HEK293 (cell line): ENCODE measurements at regions not wholly inside any gene's neighbourhood (a gene's known extent, or its start where the extent isn't known, plus 50 kb on each side); places are given as distances from the start of the nearest gene placed in this dataset.
"Not testable (repeated sequence)": the region's sequence is repeated elsewhere in the genome, so short reads cannot be mapped to it uniquely, and the experiment has no call there.

Experiments
- CTCF ChIA-PET: fragments of 350-600 bp; formaldehyde crosslinking; extraction: SDS; loops from one replicate; lab custom pipeline; 2021; ENCODE audit warnings: antibody characterized with exemption; lab: Yijun Ruan, JAX
- POLR2A ChIA-PET: fragments of 300-600 bp; formaldehyde crosslinking; extraction: SDS; loops from one replicate; lab custom pipeline; 2020; ENCODE audit warnings: antibody characterized with exemption, inconsistent platforms; lab: Yijun Ruan, JAX
- H3K27ac ChIP-seq: fragments of 200-500 bp; sonication (Bioruptor generic); 2 replicates; pipeline ENCODE4 v1.5.1; 2014; ENCODE audit warnings: low read depth, low read length, control low read depth, inconsistent platforms; ENCODE audit errors: extremely low read depth
- H3K36me3 ChIP-seq, 2 experiments: fragments of 200-500 bp in 1 of 2; sonication (Bioruptor generic) in 1 of 2; 1 replicate in 1 of 2; 2 replicates in 1 of 2; pipeline ENCODE4 v1.5.1; 2014 to 2017; ENCODE audit warnings: inconsistent platforms in 2 of 2, low read length in 2 of 2; ENCODE audit not compliant: control insufficient read depth in 2 of 2, insufficient read depth in 1 of 2
- H3K4me1 ChIP-seq: fragments of 200-500 bp; sonication (Bioruptor generic); 2 replicates; pipeline ENCODE4 v1.5.1; 2014; ENCODE audit warnings: mild to moderate bottlenecking, low read length, inconsistent platforms; ENCODE audit not compliant: control insufficient read depth, insufficient read depth
- H3K4me3 ChIP-seq: 2 replicates; pipeline ENCODE4 v1.5.1; 2011; ENCODE audit warnings: low read depth, mild to moderate bottlenecking, control low read depth, low read length, moderate library complexity
- H3K9me3 ChIP-seq: fragments of 200-500 bp; sonication (Bioruptor generic); 2 replicates; pipeline ENCODE4 v1.5.1; 2014; ENCODE audit warnings: low read depth, low read length, inconsistent platforms; ENCODE audit not compliant: control insufficient read depth, insufficient read depth
- GLIS1 ChIP-seq: fragments of 450-650 bp; formaldehyde crosslinking; IDR thresholded peaks from 2 replicates; pipeline ENCODE4 v1.5.1; 2016; ENCODE audit warnings: missing biosample characterization, missing genetic modification characterization
- KLF1 ChIP-seq: fragments of 450-650 bp; formaldehyde crosslinking; IDR thresholded peaks from 2 replicates; pipeline ENCODE4 v1.5.1; 2016; ENCODE audit warnings: missing biosample characterization, missing genetic modification characterization
- KLF16 ChIP-seq: fragments of 450-650 bp; formaldehyde crosslinking; IDR thresholded peaks from 2 replicates; pipeline ENCODE4 v1.5.1; 2017; ENCODE audit warnings: missing biosample characterization, missing genetic modification characterization
- REPIN1 ChIP-seq: fragments of 450-650 bp; formaldehyde crosslinking; IDR thresholded peaks from 2 replicates; pipeline ENCODE4 v1.5.1; 2017; ENCODE audit warnings: missing biosample characterization, missing genetic modification characterization, low read depth
- TRIM28 ChIP-seq: IDR thresholded peaks from 2 replicates; pipeline ENCODE4 v1.6.1; 2011; ENCODE audit warnings: low read length, control low read depth, borderline replicate concordance
- WT1 ChIP-seq: fragments of 450-650 bp; formaldehyde crosslinking; IDR thresholded peaks from 2 replicates; pipeline ENCODE4 v1.5.1; 2016; ENCODE audit warnings: missing biosample characterization, missing genetic modification characterization
- ZBTB17 ChIP-seq: fragments of 450-650 bp; formaldehyde crosslinking; IDR thresholded peaks from 2 replicates; pipeline ENCODE4 v1.5.1; 2016; ENCODE audit warnings: missing biosample characterization, missing genetic modification characterization
- ZBTB21 ChIP-seq: fragments of 450-650 bp; formaldehyde crosslinking; IDR thresholded peaks from 2 replicates; pipeline ENCODE4 v1.5.1; 2017; ENCODE audit warnings: missing biosample characterization, missing genetic modification characterization
- ZFHX2 ChIP-seq: fragments of 450-650 bp; formaldehyde crosslinking; conservative IDR thresholded peaks from 2 replicates; pipeline ENCODE4 v1.5.1; 2016; ENCODE audit warnings: missing biosample characterization, missing genetic modification characterization
- ZFP69B ChIP-seq: fragments of 450-650 bp; formaldehyde crosslinking; IDR thresholded peaks from 2 replicates; pipeline ENCODE4 v1.5.1; 2016; ENCODE audit warnings: missing biosample characterization, missing genetic modification characterization
- ZIC2 ChIP-seq: fragments of 450-650 bp; formaldehyde crosslinking; IDR thresholded peaks from 2 replicates; pipeline ENCODE4 v1.5.1; 2016; ENCODE audit warnings: missing biosample characterization, missing genetic modification characterization
- ZNF140 ChIP-seq: fragments of 450-650 bp; formaldehyde crosslinking; IDR thresholded peaks from 2 replicates; pipeline ENCODE4 v1.5.1; 2016; ENCODE audit warnings: missing biosample characterization, missing genetic modification characterization
- ZNF155 ChIP-seq: fragments of 450-650 bp; formaldehyde crosslinking; IDR thresholded peaks from 2 replicates; pipeline ENCODE4 v1.5.1; 2016; ENCODE audit warnings: missing biosample characterization, missing genetic modification characterization
- ZNF2 ChIP-seq: fragments of 450-650 bp; formaldehyde crosslinking; IDR thresholded peaks from 2 replicates; pipeline ENCODE4 v1.5.1; 2016; ENCODE audit warnings: missing biosample characterization, missing genetic modification characterization
- ZNF202 ChIP-seq: fragments of 450-650 bp; formaldehyde crosslinking; IDR thresholded peaks from 2 replicates; pipeline ENCODE4 v1.5.1; 2016; ENCODE audit warnings: missing biosample characterization, missing genetic modification characterization, borderline replicate concordance
- ZNF239 ChIP-seq: fragments of 450-650 bp; formaldehyde crosslinking; IDR thresholded peaks from 2 replicates; pipeline ENCODE4 v1.5.1; 2016; ENCODE audit warnings: missing biosample characterization, missing genetic modification characterization
- ZNF394 ChIP-seq: fragments of 450-650 bp; formaldehyde crosslinking; IDR thresholded peaks from 2 replicates; pipeline ENCODE4 v1.5.1; 2016; ENCODE audit warnings: missing biosample characterization, missing genetic modification characterization, mild to moderate bottlenecking, moderate library complexity, borderline replicate concordance
- ZNF416 ChIP-seq: fragments of 450-650 bp; formaldehyde crosslinking; IDR thresholded peaks from 2 replicates; pipeline ENCODE4 v1.5.1; 2016; ENCODE audit warnings: missing biosample characterization, missing genetic modification characterization
- ZNF433 ChIP-seq: fragments of 450-650 bp; formaldehyde crosslinking; IDR thresholded peaks from 2 replicates; pipeline ENCODE4 v1.5.1; 2016; ENCODE audit warnings: missing biosample characterization, missing genetic modification characterization, low read depth
- ZNF585B ChIP-seq: fragments of 450-650 bp; formaldehyde crosslinking; IDR thresholded peaks from 2 replicates; pipeline ENCODE4 v1.5.1; 2016; ENCODE audit warnings: missing biosample characterization, missing genetic modification characterization
- ZNF654 ChIP-seq: fragments of 450-650 bp; formaldehyde crosslinking; IDR thresholded peaks from 2 replicates; pipeline ENCODE4 v1.5.1; 2016; ENCODE audit warnings: low read depth, missing biosample characterization, missing genetic modification characterization
- ZNF660 ChIP-seq: fragments of 450-650 bp; IDR thresholded peaks from 2 replicates; pipeline ENCODE4 v1.5.1; 2018; ENCODE audit warnings: missing biosample characterization, mild to moderate bottlenecking, missing genetic modification characterization
- ZNF768 ChIP-seq: fragments of 450-650 bp; formaldehyde crosslinking; IDR thresholded peaks from 2 replicates; pipeline ENCODE4 v1.5.1; 2018; ENCODE audit warnings: missing biosample characterization, mild to moderate bottlenecking, missing genetic modification characterization
- ZNF837 ChIP-seq: fragments of 450-650 bp; formaldehyde crosslinking; IDR thresholded peaks from 2 replicates; pipeline ENCODE4 v1.5.1; 2016; ENCODE audit warnings: missing biosample characterization, missing genetic modification characterization
- TF ChIP-seq, protein P1 (sequence below): fragments of 450-650 bp; formaldehyde crosslinking; IDR thresholded peaks from 2 replicates; pipeline ENCODE4 v1.5.1; 2016; ENCODE audit warnings: missing biosample characterization, missing genetic modification characterization

DNA sequence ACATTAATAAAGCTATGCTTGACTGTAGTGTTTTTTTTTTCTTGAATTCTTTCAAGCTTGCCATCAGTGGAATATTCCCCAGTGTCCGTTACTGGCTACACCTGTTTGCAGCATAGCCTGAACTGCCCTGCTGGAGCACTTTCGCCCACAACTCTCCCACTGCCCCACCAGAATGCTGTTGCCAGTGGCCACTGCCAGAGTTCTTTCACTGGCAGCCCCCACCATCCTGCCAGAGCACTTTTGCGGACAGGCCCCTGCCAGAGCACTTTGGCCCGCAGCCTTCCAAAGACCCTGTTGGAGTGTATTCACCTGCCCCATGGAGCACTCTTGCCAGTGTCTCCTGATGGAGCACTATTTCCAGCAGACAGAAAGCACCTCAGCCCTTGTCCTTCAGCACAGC, 452.3 kb upstream of the GRID2 start:
- H3K4me3 ChIP-seq = no peak overlapping the region
- CTCF ChIA-PET = no interaction called here
- POLR2A ChIA-PET = no interaction called here

DNA sequence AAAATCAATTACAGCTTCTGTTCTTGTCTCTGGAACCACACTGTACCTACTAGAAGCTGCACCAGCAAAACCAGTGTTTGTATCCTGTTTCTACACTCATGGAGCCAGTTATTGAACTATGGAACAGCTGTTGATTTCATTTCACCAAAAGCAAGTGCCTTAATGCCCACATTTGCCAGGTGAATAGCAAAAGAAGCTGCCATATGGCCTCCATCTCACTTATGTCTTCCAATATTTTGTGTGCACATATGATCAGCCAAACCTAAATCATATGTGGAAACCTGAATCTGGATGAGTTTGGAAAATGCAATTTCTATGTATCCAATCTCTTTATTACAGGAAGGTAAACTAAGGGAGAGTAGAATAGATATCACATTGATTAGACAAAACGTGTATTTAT, 415.8 kb upstream of the GRID2 start:
- POLR2A ChIA-PET = no interaction called here
- H3K36me3 ChIP-seq = no peaks in the 10 kb centered on the region
- H3K4me3 ChIP-seq = no peak overlapping the region
- no peak for TF ChIP-seq ZFHX2 (tag by site-specific recombination)
- TF ChIP-seq ZNF768 = no peak
- no peak for TF ChIP-seq ZNF585B (tag by site-specific recombination)
- TF ChIP-seq ZNF416 (tag by site-specific recombination) = no peak
- TF ChIP-seq TRIM28 = no peak
- TF ChIP-seq REPIN1 (tag by site-specific recombination) = no peak
- TF ChIP-seq, protein P1, sequence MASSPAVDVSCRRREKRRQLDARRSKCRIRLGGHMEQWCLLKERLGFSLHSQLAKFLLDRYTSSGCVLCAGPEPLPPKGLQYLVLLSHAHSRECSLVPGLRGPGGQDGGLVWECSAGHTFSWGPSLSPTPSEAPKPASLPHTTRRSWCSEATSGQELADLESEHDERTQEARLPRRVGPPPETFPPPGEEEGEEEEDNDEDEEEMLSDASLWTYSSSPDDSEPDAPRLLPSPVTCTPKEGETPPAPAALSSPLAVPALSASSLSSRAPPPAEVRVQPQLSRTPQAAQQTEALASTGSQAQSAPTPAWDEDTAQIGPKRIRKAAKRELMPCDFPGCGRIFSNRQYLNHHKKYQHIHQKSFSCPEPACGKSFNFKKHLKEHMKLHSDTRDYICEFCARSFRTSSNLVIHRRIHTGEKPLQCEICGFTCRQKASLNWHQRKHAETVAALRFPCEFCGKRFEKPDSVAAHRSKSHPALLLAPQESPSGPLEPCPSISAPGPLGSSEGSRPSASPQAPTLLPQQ = no peak
- TF ChIP-seq ZFP69B = no peak
- no peak for TF ChIP-seq ZNF433 (tag by site-specific recombination)
- TF ChIP-seq KLF16 (tag by site-specific recombination) = no peak
- H3K27ac ChIP-seq = no peak overlapping the region
- CTCF ChIA-PET = no interaction called here
- H3K4me1 ChIP-seq = no peaks in the 10 kb centered on the region
- H3K9me3 ChIP-seq = no peaks in the 10 kb centered on the region

More for the DNA sequence above, 452.3 kb upstream of the GRID2 start:
- H3K4me1 ChIP-seq = no peaks in the 10 kb centered on the region
- no peak for TF ChIP-seq ZNF837 (tag by site-specific recombination)
- no peak for TF ChIP-seq ZFHX2 (tag by site-specific recombination)
- TF ChIP-seq ZNF155 (tag by site-specific recombination) = no peak
- TF ChIP-seq WT1 (tag by site-specific recombination) = no peak
- TF ChIP-seq ZNF654 = no peak
- no peak for TF ChIP-seq ZBTB21 (tag by site-specific recombination)
- no peak for TF ChIP-seq KLF1
- TF ChIP-seq ZNF239 (tag by site-specific recombination) = no peak
- no peak for TF ChIP-seq ZNF585B (tag by site-specific recombination)
- TF ChIP-seq ZNF660 (tag by site-specific recombination) = no peak
- TF ChIP-seq ZNF768 = no peak
- no peak for TF ChIP-seq ZNF2 (tag by site-specific recombination)
- no peak for TF ChIP-seq ZNF202
- no peak for TF ChIP-seq ZNF394 (tag by site-specific recombination)
- H3K27ac ChIP-seq = no peak overlapping the region
- H3K36me3 ChIP-seq = no peaks in the 10 kb centered on the region
- no peaks in the 10 kb centered on the region for H3K9me3 ChIP-seq

DNA sequence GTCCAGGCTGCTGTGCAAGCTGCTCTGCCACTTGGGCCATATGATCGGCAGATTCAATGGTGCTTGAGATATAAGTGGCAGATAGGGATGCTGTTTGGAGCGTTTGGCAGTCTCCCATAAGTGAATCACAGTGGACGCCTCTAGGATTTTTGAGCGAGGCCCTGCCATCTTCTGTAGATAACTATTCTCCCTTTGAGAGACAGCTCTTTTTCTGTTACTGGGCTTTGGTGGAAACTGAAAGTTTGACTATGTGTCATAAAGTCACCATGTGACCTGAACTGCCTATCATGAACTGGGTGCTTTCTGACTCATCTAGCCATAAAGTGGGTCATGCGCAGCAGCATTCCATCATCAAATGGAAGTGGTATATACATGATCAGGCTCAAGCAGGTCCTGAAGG, 412.5 kb upstream of the GRID2 start:
- H3K4me3 ChIP-seq, CTCF ChIA-PET, H3K4me1 ChIP-seq, H3K9me3 ChIP-seq, POLR2A ChIA-PET, H3K27ac ChIP-seq, H3K36me3 ChIP-seq: not testable (repeated sequence)

DNA sequence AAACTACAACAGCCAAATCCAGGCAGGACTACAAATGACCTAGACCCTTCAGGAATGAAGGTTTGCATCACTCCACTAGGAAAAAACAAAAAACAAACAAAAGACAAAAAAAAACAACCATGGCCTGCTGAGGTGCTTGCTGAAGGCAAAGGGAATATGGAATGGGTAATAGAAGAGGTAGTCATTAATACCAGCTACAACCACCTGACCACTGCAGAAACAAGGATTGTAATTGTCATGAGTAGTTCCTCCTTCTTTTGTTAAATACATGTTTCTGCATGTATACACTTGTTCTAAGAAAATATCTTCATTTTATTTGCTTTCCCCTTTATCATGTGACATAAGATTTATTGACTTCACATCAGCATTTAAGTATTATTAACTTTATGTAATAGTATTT, 409.8 kb upstream of the GRID2 start:
- ChIA-PET POLR2A (no interaction called here), CTCF (no interaction called here)
- Histone ChIP-seq H3K4me1 (no peaks in the 10 kb centered on the region), H3K4me3 (no peak overlapping the region), H3K36me3 (no peaks in the 10 kb centered on the region), H3K9me3 (no peaks in the 10 kb centered on the region), H3K27ac (no peak overlapping the region)
- TF ChIP-seq ZBTB21 (tag by site-specific recombination) (no peak), ZIC2 (no peak), GLIS1 (no peak), ZBTB17 (tag by site-specific recombination) (no peak), ZNF140 (tag by site-specific recombination) (no peak)
